HepG2 (cell line): ENCODE measurements at regions not wholly inside any gene's neighbourhood (a gene's known extent, or its start where the extent isn't known, plus 50 kb on each side); places are given as distances from the start of the nearest gene placed in this dataset.

Source experiments
- EZH2 ChIP-seq: conservative IDR thresholded peaks from 2 replicates; pipeline ENCODE4 v1.6.1; 2012; ENCODE audit warnings: mild to moderate bottlenecking, low read depth, low read length, moderate library complexity
- FOXA1 ChIP-seq, 2 experiments: fragments of 450-650 bp in 1 of 2; sonication (generic) in 1 of 2; formaldehyde crosslinking in 1 of 2; IDR thresholded peaks; 2 replicates each; pipeline versions ENCODE4 v1.4.0 to v1.6.1; 2016 to 2020; ENCODE audit warnings: missing genetic modification reagents in 1 of 2
- MAZ ChIP-seq, 2 experiments: sonication (generic) in 1 of 2; formaldehyde crosslinking in 1 of 2; IDR thresholded peaks; 2 replicates each; pipeline versions ENCODE4 v1.5.0 to v1.6.1; 2012 to 2020; ENCODE audit warnings: low read depth in 2 of 2, mild to moderate bottlenecking in 2 of 2, borderline replicate concordance in 1 of 2, improper control_type of control experiment in 1 of 2, low read length in 1 of 2, missing genetic modification reagents in 1 of 2, moderate library complexity in 1 of 2
- MTA3 ChIP-seq: sonication (generic); formaldehyde crosslinking; IDR thresholded peaks from 2 replicates; pipeline ENCODE4 v1.4.0; 2020; ENCODE audit warnings: missing genetic modification reagents
- TOE1 ChIP-seq: sonication (generic); formaldehyde crosslinking; IDR thresholded peaks from 2 replicates; pipeline ENCODE4 v1.4.0; 2020; ENCODE audit warnings: mild to moderate bottlenecking, missing genetic modification reagents
- ZBTB7A ChIP-seq: sonication (generic); formaldehyde crosslinking; IDR thresholded peaks from 2 replicates; pipeline ENCODE4 v1.8.0; 2022; ENCODE audit warnings: mild to moderate bottlenecking, missing genetic modification reagents
- TF ChIP-seq, protein P1 (sequence below), 2 experiments: sonication (generic) in 1 of 2; formaldehyde crosslinking in 1 of 2; IDR thresholded peaks; 2 replicates each; pipeline versions ENCODE4 v1.4.0 to v1.6.1; 2016 to 2020; ENCODE audit warnings: borderline replicate concordance in 1 of 2, low read depth in 1 of 2, mild to moderate bottlenecking in 1 of 2, missing genetic modification reagents in 1 of 2

DNA sequence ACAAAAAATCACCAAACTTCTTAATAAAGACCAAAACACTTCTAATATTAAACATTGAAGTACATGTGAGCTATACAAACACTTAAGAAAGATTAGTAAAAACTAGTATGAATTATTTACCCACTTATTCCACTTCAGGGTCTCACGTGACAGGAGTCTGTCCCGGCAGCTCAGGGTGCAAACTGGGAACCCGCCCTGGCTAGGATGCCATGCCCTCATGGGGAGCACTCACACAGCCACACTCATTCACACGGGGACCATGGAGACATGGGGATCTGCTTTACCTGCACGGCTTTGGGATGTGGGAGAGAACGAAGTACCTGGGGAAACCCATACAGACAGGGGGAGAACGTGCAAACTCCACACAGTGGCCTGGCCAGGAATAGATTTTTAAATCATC lies 179.3 kb upstream of the UBE3A start:
- TF ChIP-seq TOE1, result no peak
- no peak for TF ChIP-seq ZBTB7A (CRISPR knock-in tag)
- no peak for TF ChIP-seq MTA3 (CRISPR knock-in tag)
- TF ChIP-seq, protein P1, sequence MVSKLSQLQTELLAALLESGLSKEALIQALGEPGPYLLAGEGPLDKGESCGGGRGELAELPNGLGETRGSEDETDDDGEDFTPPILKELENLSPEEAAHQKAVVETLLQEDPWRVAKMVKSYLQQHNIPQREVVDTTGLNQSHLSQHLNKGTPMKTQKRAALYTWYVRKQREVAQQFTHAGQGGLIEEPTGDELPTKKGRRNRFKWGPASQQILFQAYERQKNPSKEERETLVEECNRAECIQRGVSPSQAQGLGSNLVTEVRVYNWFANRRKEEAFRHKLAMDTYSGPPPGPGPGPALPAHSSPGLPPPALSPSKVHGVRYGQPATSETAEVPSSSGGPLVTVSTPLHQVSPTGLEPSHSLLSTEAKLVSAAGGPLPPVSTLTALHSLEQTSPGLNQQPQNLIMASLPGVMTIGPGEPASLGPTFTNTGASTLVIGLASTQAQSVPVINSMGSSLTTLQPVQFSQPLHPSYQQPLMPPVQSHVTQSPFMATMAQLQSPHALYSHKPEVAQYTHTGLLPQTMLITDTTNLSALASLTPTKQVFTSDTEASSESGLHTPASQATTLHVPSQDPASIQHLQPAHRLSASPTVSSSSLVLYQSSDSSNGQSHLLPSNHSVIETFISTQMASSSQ (IDR thresholded peaks at IDR 0.05; ENCODE audit: low read depth), result no peak
- TF ChIP-seq, protein P1 (CRISPR knock-in tag; IDR thresholded peaks at IDR 0.05; ENCODE audit: borderline replicate concordance), result no peak
- TF ChIP-seq EZH2, result no peak
- no peak for TF ChIP-seq MAZ (IDR thresholded peaks at IDR 0.05; ENCODE audit: borderline replicate concordance, low read depth, low read length)
- no peak for TF ChIP-seq MAZ (CRISPR knock-in tag; IDR thresholded peaks at IDR 0.05; ENCODE audit: low read depth)
- no peak for TF ChIP-seq FOXA1 (IDR thresholded peaks at IDR 0.05)
- no peak for TF ChIP-seq FOXA1 (CRISPR knock-in tag; IDR thresholded peaks at IDR 0.05)
